ENCODE measurements at regions not wholly inside any gene's neighbourhood (a gene's known extent, or its start where the extent isn't known, plus 50 kb on each side); places are given as distances from the start of the nearest gene placed in this dataset.

DNA sequence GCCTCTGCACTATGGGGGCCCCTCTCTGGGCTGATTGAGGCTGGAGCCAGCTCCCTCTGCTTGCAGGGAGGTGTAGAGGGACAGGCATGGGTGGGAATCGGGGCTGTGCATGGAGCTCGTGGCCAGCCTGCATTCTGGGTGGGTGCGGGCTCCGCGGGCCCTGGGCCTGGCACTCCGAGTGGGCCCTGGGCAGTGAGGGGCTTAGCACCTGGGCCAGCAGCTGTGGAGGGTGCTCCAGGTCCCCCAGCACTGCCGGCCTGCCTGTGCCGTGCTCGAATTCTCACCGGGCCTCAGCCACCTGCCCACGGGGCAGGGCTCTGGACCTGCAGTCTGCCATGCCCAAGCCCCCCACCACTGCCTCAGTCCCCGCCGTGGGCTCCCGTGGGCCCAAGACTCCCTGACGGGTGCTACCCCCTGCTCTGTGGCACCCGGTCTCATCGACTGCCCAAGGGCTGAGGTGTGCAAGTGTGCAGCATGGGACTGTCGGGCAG is 681.2 kb downstream of the PDHA2 start:
- Histone ChIP-seq H3K9ac (ENCODE audit: low read length in 3 of 3) (no peak overlapping the region), H3K27ac (ENCODE audit: low read depth in 2 of 2, low read length in 2 of 2) (no peak overlapping the region), H3K27me3 (ENCODE audit: control insufficient read depth, insufficient read depth, low read length) (no peaks in the 10 kb centered on the region), H3K9me3 (ENCODE audit: control insufficient read depth in 2 of 3, insufficient read depth in 1 of 3, low read length in 3 of 3) (no peaks in the 10 kb centered on the region), H3K36me3 (ENCODE audit: control insufficient read depth in 2 of 3, insufficient read depth in 3 of 3, low read length in 3 of 3) (no peaks in the 10 kb centered on the region), H3K4me3 (ENCODE audit: low read length in 3 of 3) (no peak overlapping the region), H3K4me1 (ENCODE audit: control insufficient read depth in 2 of 3, insufficient read depth in 2 of 3, low read depth in 1 of 3, low read length in 3 of 3) (no peaks in the 10 kb centered on the region)
- FAIRE-seq (no peak), DNase-seq (peak in 1 of 5 donors; percentile 66)
- TF ChIP-seq, protein P1, sequence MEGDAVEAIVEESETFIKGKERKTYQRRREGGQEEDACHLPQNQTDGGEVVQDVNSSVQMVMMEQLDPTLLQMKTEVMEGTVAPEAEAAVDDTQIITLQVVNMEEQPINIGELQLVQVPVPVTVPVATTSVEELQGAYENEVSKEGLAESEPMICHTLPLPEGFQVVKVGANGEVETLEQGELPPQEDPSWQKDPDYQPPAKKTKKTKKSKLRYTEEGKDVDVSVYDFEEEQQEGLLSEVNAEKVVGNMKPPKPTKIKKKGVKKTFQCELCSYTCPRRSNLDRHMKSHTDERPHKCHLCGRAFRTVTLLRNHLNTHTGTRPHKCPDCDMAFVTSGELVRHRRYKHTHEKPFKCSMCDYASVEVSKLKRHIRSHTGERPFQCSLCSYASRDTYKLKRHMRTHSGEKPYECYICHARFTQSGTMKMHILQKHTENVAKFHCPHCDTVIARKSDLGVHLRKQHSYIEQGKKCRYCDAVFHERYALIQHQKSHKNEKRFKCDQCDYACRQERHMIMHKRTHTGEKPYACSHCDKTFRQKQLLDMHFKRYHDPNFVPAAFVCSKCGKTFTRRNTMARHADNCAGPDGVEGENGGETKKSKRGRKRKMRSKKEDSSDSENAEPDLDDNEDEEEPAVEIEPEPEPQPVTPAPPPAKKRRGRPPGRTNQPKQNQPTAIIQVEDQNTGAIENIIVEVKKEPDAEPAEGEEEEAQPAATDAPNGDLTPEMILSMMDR (IDR thresholded peaks at IDR 0.05; ENCODE audit: borderline replicate concordance, extremely low read depth, insufficient read depth) = no peak
- intact Hi-C loops (cut with DNase I) = no loop called here

DNA sequence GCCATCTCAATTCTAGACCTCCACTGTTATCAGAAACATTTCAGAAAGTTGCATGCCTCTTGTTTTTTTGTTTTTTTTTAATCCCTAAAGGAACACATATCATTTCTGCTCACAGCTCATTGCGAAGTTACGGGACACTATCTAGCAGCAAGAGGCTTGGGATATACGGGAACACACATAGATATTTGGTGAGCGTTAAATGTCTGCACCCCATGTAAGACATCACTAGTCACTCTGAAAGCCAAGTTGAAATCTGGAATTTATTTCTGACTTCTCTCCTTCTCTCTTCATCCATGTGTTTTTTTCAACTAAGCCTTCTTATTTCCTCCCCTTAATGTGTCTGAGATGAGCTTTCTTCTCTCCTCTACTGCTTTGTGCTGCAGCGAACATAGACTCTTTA is 683.7 kb downstream of the PDHA2 start:
- TF ChIP-seq, protein P1 (IDR thresholded peaks at IDR 0.05; ENCODE audit: borderline replicate concordance, extremely low read depth, insufficient read depth) = no peak
- no peak overlapping the region for H3K9ac ChIP-seq (ENCODE audit: low read length in 3 of 3)
- H3K27me3 ChIP-seq (ENCODE audit: control insufficient read depth, insufficient read depth, low read length) = no peaks in the 10 kb centered on the region
- no peaks in the 10 kb centered on the region for H3K9me3 ChIP-seq (ENCODE audit: control insufficient read depth in 2 of 3, insufficient read depth in 1 of 3, low read length in 3 of 3)
- intact Hi-C loops (cut with DNase I) = no loop called here
- DNase-seq (no peak), FAIRE-seq (no peak)
- no peak overlapping the region for H3K27ac ChIP-seq (ENCODE audit: low read depth in 2 of 2, low read length in 2 of 2)
- no peaks in the 10 kb centered on the region for H3K4me1 ChIP-seq (ENCODE audit: control insufficient read depth in 2 of 3, insufficient read depth in 2 of 3, low read depth in 1 of 3, low read length in 3 of 3)
- H3K4me3 ChIP-seq (ENCODE audit: low read length in 3 of 3) = no peak overlapping the region
- no peaks in the 10 kb centered on the region for H3K36me3 ChIP-seq (ENCODE audit: control insufficient read depth in 2 of 3, insufficient read depth in 3 of 3, low read length in 3 of 3)

DNA sequence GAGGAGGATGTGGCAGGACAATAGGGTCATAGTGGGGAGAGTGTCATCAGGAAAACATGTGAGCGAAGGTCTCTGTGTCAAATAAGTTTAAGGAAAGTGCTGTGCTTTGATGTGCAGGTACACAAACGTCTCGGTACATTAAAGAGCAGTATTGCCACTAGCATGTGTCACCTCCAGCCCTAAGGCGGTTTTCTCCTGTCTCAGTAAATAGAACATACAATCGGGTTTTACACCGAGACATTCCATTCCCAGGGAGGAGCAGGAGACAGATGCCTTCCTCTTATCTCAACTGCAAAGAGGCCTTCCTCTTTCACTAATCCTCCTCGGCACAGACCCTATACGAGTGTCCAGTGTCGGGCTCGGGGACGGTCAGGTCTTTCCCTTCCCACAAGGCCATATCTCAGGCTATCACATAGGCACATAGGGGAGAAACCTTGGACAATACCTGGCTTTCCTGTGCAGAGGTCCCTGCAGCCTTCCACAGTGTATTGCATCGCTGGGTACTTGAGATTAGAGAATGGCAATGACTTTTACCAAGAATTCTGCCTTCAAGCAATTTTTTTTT is 684.5 kb downstream of the PDHA2 start:
- DNase-seq (no peak), FAIRE-seq (no peak)
- intact Hi-C loops (cut with DNase I) = no loop called here
- TF ChIP-seq, protein P1 (IDR thresholded peaks at IDR 0.05; ENCODE audit: borderline replicate concordance, extremely low read depth, insufficient read depth) = no peak
- Histone ChIP-seq H3K4me3 (ENCODE audit: low read length in 3 of 3) (no peak overlapping the region), H3K4me1 (ENCODE audit: control insufficient read depth in 2 of 3, insufficient read depth in 2 of 3, low read depth in 1 of 3, low read length in 3 of 3) (no peaks in the 10 kb centered on the region), H3K27ac (ENCODE audit: low read depth in 2 of 2, low read length in 2 of 2) (no peak overlapping the region), H3K36me3 (ENCODE audit: control insufficient read depth in 2 of 3, insufficient read depth in 3 of 3, low read length in 3 of 3) (no peaks in the 10 kb centered on the region), H3K27me3 (ENCODE audit: control insufficient read depth, insufficient read depth, low read length) (no peaks in the 10 kb centered on the region), H3K9me3 (ENCODE audit: control insufficient read depth in 2 of 3, insufficient read depth in 1 of 3, low read length in 3 of 3) (no peaks in the 10 kb centered on the region), H3K9ac (ENCODE audit: low read length in 3 of 3) (no peak overlapping the region)

DNA sequence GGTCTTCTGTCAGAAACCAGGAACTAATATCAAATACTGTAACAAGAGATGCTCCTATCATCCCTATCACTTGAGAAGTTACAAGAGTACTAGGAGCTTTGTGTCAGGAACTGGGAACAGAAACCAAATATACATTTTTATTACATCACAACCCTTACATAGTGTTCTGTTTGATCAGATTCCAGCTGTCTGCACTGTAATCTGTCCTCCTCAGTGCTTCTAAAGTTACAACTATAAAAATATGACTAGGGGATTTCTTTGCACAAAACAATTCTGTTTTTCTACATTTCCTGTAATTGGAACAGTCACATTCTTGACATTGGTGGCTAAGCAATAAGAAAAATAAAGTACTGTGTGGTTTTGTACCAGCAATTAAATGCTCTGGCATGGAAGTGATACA is 686.0 kb downstream of the PDHA2 start:
- Histone ChIP-seq H3K36me3 (ENCODE audit: control insufficient read depth in 2 of 3, insufficient read depth in 3 of 3, low read length in 3 of 3) (no peaks in the 10 kb centered on the region), H3K27ac (ENCODE audit: low read depth in 2 of 2, low read length in 2 of 2) (no peak overlapping the region), H3K27me3 (ENCODE audit: control insufficient read depth, insufficient read depth, low read length) (no peaks in the 10 kb centered on the region), H3K4me1 (ENCODE audit: control insufficient read depth in 2 of 3, insufficient read depth in 2 of 3, low read depth in 1 of 3, low read length in 3 of 3) (no peaks in the 10 kb centered on the region), H3K4me3 (ENCODE audit: low read length in 3 of 3) (no peak overlapping the region), H3K9me3 (ENCODE audit: control insufficient read depth in 2 of 3, insufficient read depth in 1 of 3, low read length in 3 of 3) (no peaks in the 10 kb centered on the region), H3K9ac (ENCODE audit: low read length in 3 of 3) (no peak overlapping the region)
- FAIRE-seq = no peak
- intact Hi-C loops (cut with DNase I) = no loop called here
- TF ChIP-seq, protein P1 (IDR thresholded peaks at IDR 0.05; ENCODE audit: borderline replicate concordance, extremely low read depth, insufficient read depth) = no peak
- peak in 2 of 5 donors; percentile 19 to 26 for DNase-seq

Data from kidney (tissue), 13 donors.